HUES48 (cell line): ENCODE measurements at regions not wholly inside any gene's neighbourhood (a gene's known extent, or its start where the extent isn't known, plus 50 kb on each side); places are given as distances from the start of the nearest gene placed in this dataset.

ENCODE experiments used
- H3K27ac ChIP-seq: one replicate; pipeline ENCODE4 v1.7.0; 2013; ENCODE audit warnings: low read depth, low read length, inconsistent platforms
- H3K27me3 ChIP-seq: 2 replicates; pipeline ENCODE4 v1.6.1; 2013; ENCODE audit warnings: mild to moderate bottlenecking, low read length; ENCODE audit not compliant: control insufficient read depth, insufficient read depth
- H3K36me3 ChIP-seq: 2 replicates; pipeline ENCODE4 v1.6.1; 2013; ENCODE audit warnings: low read length; ENCODE audit not compliant: control insufficient read depth, insufficient read depth
- H3K4me1 ChIP-seq: 2 replicates; pipeline ENCODE4 v1.6.1; 2013; ENCODE audit warnings: mild to moderate bottlenecking, low read length; ENCODE audit not compliant: control insufficient read depth, insufficient read depth
- H3K4me3 ChIP-seq: 2 replicates; pipeline ENCODE4 v1.5.1; 2013; ENCODE audit warnings: mild to moderate bottlenecking, low read depth, low read length
- H3K9ac ChIP-seq: 2 replicates; pipeline ENCODE4 v1.6.1; 2013; ENCODE audit warnings: mild to moderate bottlenecking, low read depth, low read length, moderate library complexity
- H3K9me3 ChIP-seq: 2 replicates; pipeline ENCODE4 v1.6.1; 2013; ENCODE audit warnings: low read length; ENCODE audit not compliant: control insufficient read depth, insufficient read depth

DNA sequence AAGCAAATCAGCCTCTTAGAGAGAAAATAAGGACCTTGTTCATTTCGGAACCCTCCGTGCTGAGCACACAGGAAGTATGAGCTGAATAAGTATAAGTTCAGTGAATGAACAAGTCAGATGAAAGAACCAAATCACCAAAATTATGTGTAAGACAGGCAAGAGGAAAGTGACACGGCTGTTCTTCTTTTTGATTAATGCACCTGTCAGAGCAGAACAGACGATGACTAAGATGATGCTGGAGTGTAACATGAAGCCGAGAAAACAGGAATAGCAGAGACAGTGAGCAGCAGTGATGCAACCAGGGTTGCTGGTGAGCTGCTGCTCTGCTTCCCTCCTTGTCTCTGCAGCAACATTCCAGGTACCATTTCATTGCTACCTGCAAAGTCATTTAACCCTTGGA lies 861.1 kb downstream of the GALC start:
- Histone ChIP-seq H3K9ac (no peak overlapping the region), H3K4me3 (no peak overlapping the region), H3K27ac (no peak overlapping the region), H3K4me1 (peaks cover 12% of the 10 kb centered on the region; the same call in 1 of the 2 replicates), H3K9me3 (no peaks in the 10 kb centered on the region), H3K36me3 (no peaks in the 10 kb centered on the region), H3K27me3 (no peaks in the 10 kb centered on the region)

DNA sequence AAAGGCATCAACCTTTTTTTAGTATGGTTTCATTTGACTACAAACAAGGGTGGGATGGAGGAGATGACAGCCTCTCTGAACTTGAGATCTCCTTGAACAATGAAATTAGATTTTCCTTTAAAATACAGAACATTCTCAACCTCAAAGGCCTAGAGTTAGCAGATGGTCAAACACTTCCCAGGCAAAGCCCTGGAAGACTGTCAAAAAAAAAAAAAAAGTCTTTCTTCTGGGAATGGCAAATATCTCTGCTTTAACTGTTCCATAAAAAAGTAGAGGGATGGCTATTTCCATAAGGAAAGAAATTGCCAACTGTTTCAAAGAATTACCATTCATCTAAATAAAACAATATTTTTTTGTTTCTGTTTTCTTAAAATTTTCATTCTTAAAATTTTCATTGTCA lies 870.8 kb downstream of the GALC start:
- no peak overlapping the region for H3K9ac ChIP-seq
- H3K27me3 ChIP-seq, result no peaks in the 10 kb centered on the region
- no peak overlapping the region for H3K4me3 ChIP-seq
- no peaks in the 10 kb centered on the region for H3K36me3 ChIP-seq
- H3K4me1 ChIP-seq, result no peaks in the 10 kb centered on the region; the same call in 1 of the 2 replicates
- H3K27ac ChIP-seq, result no peak overlapping the region
- no peaks in the 10 kb centered on the region for H3K9me3 ChIP-seq

DNA sequence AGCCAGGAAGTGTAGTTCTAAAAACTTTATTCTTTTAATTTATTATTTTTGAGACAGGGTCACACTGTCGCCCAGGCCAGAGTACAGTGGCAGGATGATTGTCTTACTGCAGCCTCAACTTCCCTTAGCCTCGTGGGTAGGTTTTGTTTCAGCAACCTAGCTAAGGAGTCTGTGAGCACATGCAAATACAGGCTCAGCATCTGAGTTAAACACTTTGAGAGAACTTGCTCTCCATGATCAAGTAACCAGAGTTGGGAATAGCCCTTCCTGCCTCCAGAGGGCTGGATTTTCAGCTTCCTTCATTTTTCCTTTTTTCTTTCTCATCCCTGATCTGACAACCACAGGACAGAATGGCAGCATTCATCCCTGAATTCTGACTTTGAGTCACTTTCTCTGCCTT lies 871.3 kb downstream of the GALC start:
- H3K27ac ChIP-seq, result no peak overlapping the region
- no peak overlapping the region for H3K4me3 ChIP-seq
- H3K27me3 ChIP-seq, result no peaks in the 10 kb centered on the region
- no peaks in the 10 kb centered on the region for H3K36me3 ChIP-seq
- no peak overlapping the region for H3K9ac ChIP-seq
- H3K9me3 ChIP-seq, result no peaks in the 10 kb centered on the region
- H3K4me1 ChIP-seq, result no peaks in the 10 kb centered on the region; the same call in 1 of the 2 replicates

DNA sequence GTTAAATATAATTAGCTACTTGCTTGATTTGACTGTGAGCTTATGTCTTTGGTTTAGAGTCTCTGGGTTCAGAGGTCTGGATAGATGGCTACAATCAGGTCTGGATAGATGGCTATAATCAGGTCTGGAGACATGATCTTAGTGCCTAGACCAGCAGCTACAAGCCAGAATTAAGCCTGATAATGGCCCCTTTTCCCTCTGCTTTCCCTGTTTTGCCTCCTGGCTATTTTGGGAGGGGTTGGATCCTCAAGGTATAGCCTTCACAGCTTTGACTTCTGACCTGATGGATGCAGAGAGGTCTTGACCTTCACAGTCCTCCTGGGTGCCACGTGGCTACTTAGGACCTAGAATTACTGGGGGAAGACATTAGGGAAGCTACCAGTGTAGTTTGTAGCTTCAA lies 877.7 kb downstream of the GALC start:
- Histone ChIP-seq H3K9ac (no peak overlapping the region), H3K9me3 (no peaks in the 10 kb centered on the region), H3K4me1 (peaks cover 11% of the 10 kb centered on the region), H3K27me3 (no peaks in the 10 kb centered on the region), H3K27ac (no peak overlapping the region), H3K36me3 (no peaks in the 10 kb centered on the region), H3K4me3 (no peak overlapping the region)

DNA sequence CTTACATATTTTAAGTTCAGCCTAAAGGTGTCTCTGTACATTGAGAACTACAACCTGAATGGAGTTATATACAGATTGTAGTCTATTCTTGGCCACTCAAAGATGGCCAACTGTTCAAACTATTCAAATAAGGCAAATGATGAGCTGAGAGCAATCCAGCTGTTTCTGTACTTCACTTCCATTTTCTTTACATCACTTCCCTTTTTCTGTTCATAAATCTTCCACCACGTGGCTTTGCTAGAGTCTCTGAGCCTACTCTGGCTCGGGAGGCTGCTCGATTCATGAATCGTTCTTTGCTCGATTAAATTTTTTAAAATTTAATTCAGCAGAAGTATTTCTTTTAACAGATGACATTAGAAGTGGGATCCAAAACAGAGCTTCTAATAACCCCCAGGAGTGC lies 879.7 kb downstream of the GALC start:
- Histone ChIP-seq H3K36me3 (no peaks in the 10 kb centered on the region), H3K27me3 (peaks cover 3% of the 10 kb centered on the region; the same call in 1 of the 2 replicates), H3K9me3 (no peaks in the 10 kb centered on the region), H3K4me3 (no peak overlapping the region), H3K27ac (no peak overlapping the region), H3K4me1 (peaks cover 11% of the 10 kb centered on the region), H3K9ac (no peak overlapping the region)

DNA sequence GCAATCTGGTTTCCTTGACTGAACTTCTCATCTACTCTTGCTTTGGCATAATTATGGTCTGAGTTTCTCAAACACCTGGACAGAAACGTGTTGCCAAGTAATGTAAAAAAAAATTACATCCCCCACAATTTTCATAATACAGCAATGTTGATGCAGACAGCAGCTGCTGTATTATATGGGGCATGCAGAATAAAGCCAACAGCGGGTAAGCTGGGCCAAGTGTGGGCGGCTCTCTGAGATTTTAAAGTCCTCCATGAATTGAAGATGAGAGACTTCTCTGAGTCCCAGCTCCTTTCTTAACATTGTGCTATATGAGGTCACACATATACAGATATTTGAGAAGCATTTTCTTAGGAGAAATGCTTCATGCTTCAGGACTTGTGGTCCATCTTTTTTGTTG lies 881.2 kb downstream of the GALC start:
- Histone ChIP-seq H3K4me3 (no peak overlapping the region), H3K27ac (no peak overlapping the region), H3K9me3 (no peaks in the 10 kb centered on the region), H3K4me1 (peaks cover 11% of the 10 kb centered on the region), H3K9ac (no peak overlapping the region), H3K27me3 (peaks cover 3% of the 10 kb centered on the region; the same call in 1 of the 2 replicates), H3K36me3 (no peaks in the 10 kb centered on the region)

DNA sequence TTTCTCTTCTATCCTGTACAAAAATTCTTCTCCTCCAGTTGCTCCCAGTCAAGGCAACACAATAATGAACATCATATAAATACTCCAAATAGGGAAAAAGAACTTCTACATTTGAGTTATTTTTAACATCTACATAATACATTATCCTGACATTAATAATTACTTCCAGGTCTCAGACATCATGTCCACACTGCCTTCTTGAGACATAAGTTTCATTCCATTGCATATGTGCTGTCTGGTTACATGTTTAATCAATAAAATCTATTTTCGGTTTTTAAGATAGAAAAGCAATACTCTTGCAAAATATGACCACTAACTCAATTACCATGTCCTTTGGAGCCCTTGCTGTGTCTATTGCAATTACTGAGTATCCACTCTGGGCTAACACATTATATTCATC lies 881.9 kb downstream of the GALC start:
- Histone ChIP-seq H3K9ac (no peak overlapping the region), H3K9me3 (no peaks in the 10 kb centered on the region), H3K4me1 (peaks cover 11% of the 10 kb centered on the region), H3K4me3 (no peak overlapping the region), H3K27ac (no peak overlapping the region), H3K36me3 (no peaks in the 10 kb centered on the region), H3K27me3 (peaks cover 3% of the 10 kb centered on the region; the same call in 1 of the 2 replicates)

DNA sequence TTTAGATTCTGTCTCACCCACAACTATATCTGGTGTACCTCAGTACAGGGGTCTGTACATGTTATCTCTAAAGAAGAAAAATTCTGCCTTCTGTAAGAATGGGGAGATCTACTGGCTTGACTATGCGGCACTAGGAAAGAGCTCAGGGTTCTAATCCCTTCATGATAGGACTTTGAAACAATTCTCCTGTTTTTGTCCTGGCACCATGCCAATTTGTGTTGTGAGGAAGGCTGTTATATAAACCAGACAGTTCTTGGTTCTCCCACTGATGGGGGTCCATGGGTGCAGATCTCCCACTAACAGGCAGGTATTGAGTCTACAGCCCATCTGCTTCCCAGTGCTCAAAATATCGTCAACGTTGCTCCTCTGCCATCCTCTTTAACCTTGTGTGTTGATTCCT lies 883.7 kb downstream of the GALC start:
- no peak overlapping the region for H3K9ac ChIP-seq
- H3K4me1 ChIP-seq, result peaks cover 4% of the 10 kb centered on the region
- peaks cover 3% of the 10 kb centered on the region; the same call in 1 of the 2 replicates for H3K27me3 ChIP-seq
- no peaks in the 10 kb centered on the region for H3K36me3 ChIP-seq
- H3K27ac ChIP-seq, result no peak overlapping the region
- H3K9me3 ChIP-seq, result no peaks in the 10 kb centered on the region
- no peak overlapping the region for H3K4me3 ChIP-seq

DNA sequence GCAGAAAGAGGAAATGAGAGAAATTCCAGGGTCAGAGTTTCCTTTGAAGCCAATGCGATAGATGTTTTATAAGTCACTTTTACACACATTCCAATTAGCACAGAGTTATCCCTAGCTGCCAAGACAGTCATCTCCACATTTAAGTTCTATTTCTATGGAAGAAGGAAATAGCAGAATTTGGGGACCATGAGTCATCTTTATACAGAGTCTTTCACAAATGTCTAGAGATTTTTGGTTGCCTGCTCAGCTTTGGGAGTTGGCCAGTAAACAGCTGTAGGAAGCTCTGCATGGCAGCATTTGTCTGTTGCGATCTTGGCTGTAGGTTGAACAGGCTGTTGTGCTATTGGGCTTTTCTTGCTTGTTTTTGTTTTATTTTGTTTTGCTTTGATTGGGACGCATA lies 884.3 kb downstream of the GALC start:
- H3K36me3 ChIP-seq, result no peaks in the 10 kb centered on the region
- no peaks in the 10 kb centered on the region for H3K4me1 ChIP-seq
- no peak overlapping the region for H3K27ac ChIP-seq
- H3K4me3 ChIP-seq, result no peak overlapping the region
- H3K27me3 ChIP-seq, result peaks cover 3% of the 10 kb centered on the region; the same call in 1 of the 2 replicates
- no peaks in the 10 kb centered on the region for H3K9me3 ChIP-seq
- no peak overlapping the region for H3K9ac ChIP-seq

DNA sequence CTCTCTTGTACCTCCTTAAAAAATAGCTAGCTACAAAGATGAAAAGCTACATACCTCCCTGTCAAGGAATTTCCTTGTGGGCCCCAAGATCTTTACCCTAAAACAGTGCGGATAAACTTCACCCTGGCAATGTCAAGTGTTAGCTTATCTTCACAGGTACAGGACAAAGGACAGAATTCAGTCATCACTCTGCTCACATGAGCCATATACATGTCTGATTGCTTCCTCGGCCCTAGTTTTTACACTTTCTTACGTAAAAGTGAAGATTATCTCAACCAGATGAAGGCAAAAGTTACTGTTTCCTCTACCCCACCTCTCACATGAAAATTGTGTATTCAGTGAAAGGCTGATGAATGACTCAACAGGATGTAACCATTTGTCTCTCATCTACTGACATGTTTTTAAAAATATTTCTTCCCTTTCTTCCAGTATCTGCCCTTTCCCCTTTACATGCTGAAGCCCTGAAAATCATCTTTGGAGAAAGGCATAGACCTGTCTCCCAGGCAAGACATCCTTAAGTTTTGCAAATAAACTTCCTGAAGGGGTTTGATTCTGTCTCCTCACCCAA lies 890.1 kb downstream of the GALC start:
- H3K4me1 ChIP-seq, result peaks cover 12% of the 10 kb centered on the region; the same call in 1 of the 2 replicates
- H3K27ac ChIP-seq, result peak overlapping the region; percentile 22
- H3K36me3 ChIP-seq, result no peaks in the 10 kb centered on the region
- no peaks in the 10 kb centered on the region for H3K27me3 ChIP-seq
- H3K9ac ChIP-seq, result no peak overlapping the region
- no peaks in the 10 kb centered on the region for H3K9me3 ChIP-seq
- H3K4me3 ChIP-seq, result no peak overlapping the region

DNA sequence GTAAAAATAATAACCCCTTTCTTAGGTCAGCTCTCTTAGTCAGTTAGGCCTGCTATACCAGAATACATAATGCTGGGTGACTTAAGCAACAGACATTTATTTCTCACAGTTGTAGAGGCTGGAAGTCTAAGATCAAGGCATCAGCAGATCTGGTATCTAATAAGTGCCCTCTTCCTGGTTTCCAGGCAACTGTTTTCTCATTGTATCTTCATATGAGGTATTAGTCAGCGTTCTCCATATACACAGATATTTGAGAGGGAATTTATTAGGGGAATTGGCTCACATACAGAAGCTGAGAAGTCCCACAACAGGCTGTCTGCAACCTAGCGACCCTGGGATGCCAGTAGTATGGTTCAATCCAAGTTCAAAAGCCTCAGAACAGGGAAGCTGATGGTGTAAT lies 896.0 kb downstream of the GALC start:
- Histone ChIP-seq H3K27me3 (no peaks in the 10 kb centered on the region), H3K9me3 (no peaks in the 10 kb centered on the region), H3K27ac (no peak overlapping the region), H3K9ac (no peak overlapping the region), H3K4me1 (peaks cover 6% of the 10 kb centered on the region; the same call in 1 of the 2 replicates), H3K4me3 (no peak overlapping the region), H3K36me3 (no peaks in the 10 kb centered on the region)
